PFSK-1 (cell line): ENCODE measurements at regions not wholly inside any gene's neighbourhood (a gene's known extent, or its start where the extent isn't known, plus 50 kb on each side); places are given as distances from the start of the nearest gene placed in this dataset.
A peak's percentile ranks its signal among the peaks of the same experiment; 100 is the strongest.

Experiments
- FOXP2 ChIP-seq: optimal IDR thresholded peaks from 2 replicates; pipeline ENCODE3; 2011; ENCODE audit warnings: borderline replicate concordance, control low read depth, inconsistent platforms; ENCODE audit not compliant: insufficient read depth; ENCODE audit errors: extremely low read length, extremely low read depth
- POLR2AphosphoS5 ChIP-seq: IDR thresholded peaks from 2 replicates; pipeline ENCODE4 v1.6.1; 2012; ENCODE audit warnings: low read depth, mild to moderate bottlenecking, control low read depth, low read length, moderate library complexity
- SIN3A ChIP-seq: IDR thresholded peaks from 2 replicates; pipeline ENCODE4 v1.6.1; 2012; ENCODE audit warnings: mild to moderate bottlenecking, low read length, moderate library complexity, borderline replicate concordance; ENCODE audit not compliant: insufficient read depth
- TAF1 ChIP-seq: IDR thresholded peaks from 2 replicates; pipeline ENCODE4 v1.6.1; 2012; ENCODE audit warnings: low read length, control low read depth, borderline replicate concordance; ENCODE audit not compliant: insufficient read depth
- TF ChIP-seq, protein P1 (sequence below), 2 experiments: IDR thresholded peaks; 2 replicates each; pipeline versions ENCODE4 v1.6.1 to v1.8.0; 2011 to 2012; ENCODE audit warnings: low read depth in 2 of 2, low read length in 2 of 2, control low read depth in 1 of 2, inconsistent platforms in 1 of 2, mild to moderate bottlenecking in 1 of 2, moderate library complexity in 1 of 2; ENCODE audit not compliant: insufficient read depth in 1 of 2

DNA sequence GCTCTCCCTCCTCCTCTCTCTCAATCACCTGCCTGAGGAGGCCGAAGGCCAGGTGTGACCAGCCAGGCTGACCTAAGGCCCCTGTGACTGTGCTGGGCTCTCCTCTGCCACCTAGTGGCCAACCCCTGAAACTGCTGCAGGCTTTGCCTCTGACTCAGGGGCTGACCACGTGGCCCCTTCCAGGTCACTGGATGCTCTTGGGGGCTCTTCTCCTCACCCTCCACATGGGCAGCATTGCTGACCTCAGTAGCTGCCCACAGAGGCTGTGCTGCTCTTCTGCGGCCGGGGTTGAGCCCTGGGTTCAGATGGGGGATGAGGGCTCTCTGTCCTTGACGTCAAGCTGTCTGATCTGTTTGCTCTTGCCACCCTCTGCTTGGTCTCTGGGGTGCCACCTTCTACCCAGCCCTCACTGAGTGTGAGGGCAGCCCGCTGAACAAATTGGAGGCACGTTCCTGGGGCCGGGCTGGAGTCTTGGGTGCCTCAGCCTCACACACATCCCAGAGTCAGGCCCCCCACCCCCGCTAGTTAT lies 122.7 kb downstream of the TWIST2 start:
- TF ChIP-seq FOXP2 (peak; percentile 71), POLR2AphosphoS5 (no peak)

DNA sequence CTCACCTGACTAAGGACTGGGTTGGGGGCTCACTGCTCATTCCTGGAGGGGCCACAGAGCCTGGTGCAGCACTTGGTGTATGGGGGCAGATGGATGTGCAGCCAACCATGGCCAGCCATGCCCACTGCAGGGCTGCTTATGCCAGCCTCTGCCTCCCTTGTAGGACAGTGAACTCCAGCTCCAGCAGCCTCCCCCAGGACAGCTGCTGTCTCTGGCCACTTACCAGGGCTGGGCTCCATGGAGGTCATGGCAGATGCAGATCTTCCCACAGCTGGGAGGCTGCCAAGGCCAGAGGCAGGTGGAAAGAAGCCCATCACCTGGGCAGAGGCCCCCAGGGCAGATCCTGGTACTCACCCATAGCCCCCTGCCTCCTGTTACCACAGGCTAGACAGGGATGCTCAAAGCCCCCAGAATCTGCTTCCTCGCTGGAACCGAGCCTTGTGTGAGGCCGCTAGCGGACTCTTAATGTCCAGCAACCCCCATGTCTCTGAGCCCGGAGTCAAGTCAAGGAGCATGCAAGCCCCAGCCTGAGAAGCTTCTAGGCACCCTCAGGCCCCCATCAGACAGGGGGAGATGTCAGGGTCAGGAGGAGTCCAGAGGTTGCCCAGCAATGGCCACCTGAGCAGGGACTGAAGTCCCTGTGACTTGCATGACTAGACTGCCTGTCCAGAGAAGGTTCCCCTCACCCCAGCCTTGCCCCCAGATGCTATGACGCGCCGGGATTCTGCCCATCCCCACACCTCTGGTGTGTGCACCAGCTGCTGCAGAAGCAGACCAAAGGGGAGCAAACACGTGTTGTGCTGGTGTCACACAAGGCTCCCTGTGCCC lies 123.6 kb downstream of the TWIST2 start:
- no peak for TF ChIP-seq FOXP2
- TF ChIP-seq TAF1 = no peak
- TF ChIP-seq POLR2AphosphoS5 = no peak
- TF ChIP-seq, protein P1, sequence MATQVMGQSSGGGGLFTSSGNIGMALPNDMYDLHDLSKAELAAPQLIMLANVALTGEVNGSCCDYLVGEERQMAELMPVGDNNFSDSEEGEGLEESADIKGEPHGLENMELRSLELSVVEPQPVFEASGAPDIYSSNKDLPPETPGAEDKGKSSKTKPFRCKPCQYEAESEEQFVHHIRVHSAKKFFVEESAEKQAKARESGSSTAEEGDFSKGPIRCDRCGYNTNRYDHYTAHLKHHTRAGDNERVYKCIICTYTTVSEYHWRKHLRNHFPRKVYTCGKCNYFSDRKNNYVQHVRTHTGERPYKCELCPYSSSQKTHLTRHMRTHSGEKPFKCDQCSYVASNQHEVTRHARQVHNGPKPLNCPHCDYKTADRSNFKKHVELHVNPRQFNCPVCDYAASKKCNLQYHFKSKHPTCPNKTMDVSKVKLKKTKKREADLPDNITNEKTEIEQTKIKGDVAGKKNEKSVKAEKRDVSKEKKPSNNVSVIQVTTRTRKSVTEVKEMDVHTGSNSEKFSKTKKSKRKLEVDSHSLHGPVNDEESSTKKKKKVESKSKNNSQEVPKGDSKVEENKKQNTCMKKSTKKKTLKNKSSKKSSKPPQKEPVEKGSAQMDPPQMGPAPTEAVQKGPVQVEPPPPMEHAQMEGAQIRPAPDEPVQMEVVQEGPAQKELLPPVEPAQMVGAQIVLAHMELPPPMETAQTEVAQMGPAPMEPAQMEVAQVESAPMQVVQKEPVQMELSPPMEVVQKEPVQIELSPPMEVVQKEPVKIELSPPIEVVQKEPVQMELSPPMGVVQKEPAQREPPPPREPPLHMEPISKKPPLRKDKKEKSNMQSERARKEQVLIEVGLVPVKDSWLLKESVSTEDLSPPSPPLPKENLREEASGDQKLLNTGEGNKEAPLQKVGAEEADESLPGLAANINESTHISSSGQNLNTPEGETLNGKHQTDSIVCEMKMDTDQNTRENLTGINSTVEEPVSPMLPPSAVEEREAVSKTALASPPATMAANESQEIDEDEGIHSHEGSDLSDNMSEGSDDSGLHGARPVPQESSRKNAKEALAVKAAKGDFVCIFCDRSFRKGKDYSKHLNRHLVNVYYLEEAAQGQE (IDR thresholded peaks at IDR 0.05; ENCODE audit: insufficient read depth in 1 of 2, low read depth in 2 of 2, low read length in 2 of 2) = no peak
- no peak for TF ChIP-seq SIN3A

DNA sequence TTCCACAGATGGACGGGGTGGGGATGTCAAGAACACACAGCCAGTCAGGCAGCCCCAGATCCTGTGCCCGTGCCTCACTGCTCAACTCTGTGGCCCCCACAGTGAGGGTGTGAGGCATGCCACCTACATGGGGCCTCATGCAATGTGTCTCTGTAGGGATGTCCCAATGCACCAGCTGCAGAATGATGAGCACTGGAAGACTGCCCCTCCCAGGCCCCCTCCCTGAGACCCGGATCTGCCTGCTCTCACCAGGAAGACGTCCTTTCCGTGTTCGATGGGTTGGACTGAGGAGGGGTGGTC lies 124.2 kb downstream of the TWIST2 start:
- TF ChIP-seq, protein P1 (IDR thresholded peaks at IDR 0.05; ENCODE audit: insufficient read depth in 1 of 2, low read depth in 2 of 2, low read length in 2 of 2) = no peak
- TF ChIP-seq SIN3A (no peak), FOXP2 (no peak), TAF1 (no peak), POLR2AphosphoS5 (no peak)

DNA sequence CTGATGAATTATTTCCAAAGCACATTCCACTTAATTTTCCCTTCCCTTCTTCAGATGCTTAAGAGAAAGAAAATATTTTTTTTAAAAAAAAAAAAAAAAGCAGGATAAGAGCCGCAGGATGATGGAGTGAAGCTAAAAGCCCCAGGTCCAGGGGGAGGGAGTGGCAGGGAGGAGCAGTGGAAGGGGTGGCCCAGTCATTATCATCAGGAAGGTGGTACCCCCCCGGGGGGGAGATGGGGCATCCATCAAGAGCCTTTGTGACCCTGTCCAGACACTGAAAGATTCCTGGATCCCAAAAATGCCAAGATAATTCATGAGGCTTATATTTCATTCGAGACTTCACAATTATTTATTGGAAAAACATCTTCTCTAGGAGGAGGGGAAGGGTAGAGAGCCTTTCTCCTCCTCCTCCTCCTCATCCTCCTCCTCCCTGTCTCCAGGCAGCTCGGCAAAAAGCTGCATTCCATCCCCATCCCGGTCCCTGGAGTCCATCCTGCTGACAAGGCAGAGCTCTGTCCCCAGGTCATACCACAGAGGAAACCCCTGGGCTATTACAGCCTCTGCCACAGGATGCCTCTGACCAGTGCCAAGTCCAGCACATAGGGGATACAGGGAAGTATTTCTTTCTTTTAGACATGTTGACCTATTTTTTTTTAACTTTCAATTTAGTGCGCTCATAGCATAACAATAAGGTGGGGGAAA lies 125.3 kb downstream of the TWIST2 start:
- TF ChIP-seq, protein P1 (IDR thresholded peaks at IDR 0.05; ENCODE audit: insufficient read depth in 1 of 2, low read depth in 2 of 2, low read length in 2 of 2) = no peak
- TF ChIP-seq SIN3A = no peak

DNA sequence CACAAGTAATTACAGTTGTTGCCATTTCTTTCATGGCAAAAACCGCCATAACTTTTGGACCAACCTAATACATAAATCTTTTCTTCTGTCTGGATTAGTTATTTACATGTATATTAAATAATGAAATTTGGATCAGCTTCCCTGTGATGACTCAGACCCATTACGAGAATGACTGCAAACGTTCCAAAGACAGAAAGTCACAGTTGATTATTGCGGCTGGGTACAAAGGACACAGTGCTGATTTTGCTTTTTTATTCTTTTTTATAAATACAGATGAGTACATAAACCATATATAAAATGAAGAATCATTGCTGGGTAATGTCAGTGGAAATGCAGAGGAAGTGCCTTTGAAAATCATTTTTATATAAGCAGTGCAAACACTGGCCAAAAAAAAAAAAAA lies 126.2 kb downstream of the TWIST2 start:
- no peak for TF ChIP-seq SIN3A
- TF ChIP-seq, protein P1 (IDR thresholded peaks at IDR 0.05; ENCODE audit: insufficient read depth in 1 of 2, low read depth in 2 of 2, low read length in 2 of 2) = no peak
- TF ChIP-seq POLR2AphosphoS5 = no peak
- no peak for TF ChIP-seq TAF1
- no peak for TF ChIP-seq FOXP2
